ENCODE measurements at regions not wholly inside any gene's neighbourhood (a gene's known extent, or its start where the extent isn't known, plus 50 kb on each side); places are given as distances from the start of the nearest gene placed in this dataset.

DNA sequence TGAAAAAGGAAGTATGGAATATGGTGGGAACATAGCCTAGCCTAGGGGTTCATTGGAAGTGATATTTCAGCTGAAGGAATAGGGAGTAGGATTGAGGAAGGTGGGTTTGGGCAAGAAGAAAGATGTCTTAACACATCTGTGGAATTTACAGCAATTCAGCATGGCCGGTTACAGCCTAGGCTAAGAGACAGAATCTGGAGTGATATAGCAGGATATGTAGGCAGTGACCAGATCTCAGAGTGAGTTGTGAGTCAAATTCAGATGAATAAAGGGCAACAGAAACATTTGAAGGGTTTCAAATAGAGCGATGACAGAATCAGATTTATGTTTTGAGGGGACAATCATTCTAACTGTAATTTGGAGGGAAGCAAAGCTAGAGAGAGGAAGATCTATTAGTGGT is 199.0 kb upstream of the PRPS1L1 start:
- DNase-seq: no peak
- TF ChIP-seq, protein P1, sequence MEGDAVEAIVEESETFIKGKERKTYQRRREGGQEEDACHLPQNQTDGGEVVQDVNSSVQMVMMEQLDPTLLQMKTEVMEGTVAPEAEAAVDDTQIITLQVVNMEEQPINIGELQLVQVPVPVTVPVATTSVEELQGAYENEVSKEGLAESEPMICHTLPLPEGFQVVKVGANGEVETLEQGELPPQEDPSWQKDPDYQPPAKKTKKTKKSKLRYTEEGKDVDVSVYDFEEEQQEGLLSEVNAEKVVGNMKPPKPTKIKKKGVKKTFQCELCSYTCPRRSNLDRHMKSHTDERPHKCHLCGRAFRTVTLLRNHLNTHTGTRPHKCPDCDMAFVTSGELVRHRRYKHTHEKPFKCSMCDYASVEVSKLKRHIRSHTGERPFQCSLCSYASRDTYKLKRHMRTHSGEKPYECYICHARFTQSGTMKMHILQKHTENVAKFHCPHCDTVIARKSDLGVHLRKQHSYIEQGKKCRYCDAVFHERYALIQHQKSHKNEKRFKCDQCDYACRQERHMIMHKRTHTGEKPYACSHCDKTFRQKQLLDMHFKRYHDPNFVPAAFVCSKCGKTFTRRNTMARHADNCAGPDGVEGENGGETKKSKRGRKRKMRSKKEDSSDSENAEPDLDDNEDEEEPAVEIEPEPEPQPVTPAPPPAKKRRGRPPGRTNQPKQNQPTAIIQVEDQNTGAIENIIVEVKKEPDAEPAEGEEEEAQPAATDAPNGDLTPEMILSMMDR (IDR thresholded peaks at IDR 0.05; ENCODE audit: low read depth, low read length): no peak
- no peaks in the 10 kb centered on the region for H3K4me1 ChIP-seq

DNA sequence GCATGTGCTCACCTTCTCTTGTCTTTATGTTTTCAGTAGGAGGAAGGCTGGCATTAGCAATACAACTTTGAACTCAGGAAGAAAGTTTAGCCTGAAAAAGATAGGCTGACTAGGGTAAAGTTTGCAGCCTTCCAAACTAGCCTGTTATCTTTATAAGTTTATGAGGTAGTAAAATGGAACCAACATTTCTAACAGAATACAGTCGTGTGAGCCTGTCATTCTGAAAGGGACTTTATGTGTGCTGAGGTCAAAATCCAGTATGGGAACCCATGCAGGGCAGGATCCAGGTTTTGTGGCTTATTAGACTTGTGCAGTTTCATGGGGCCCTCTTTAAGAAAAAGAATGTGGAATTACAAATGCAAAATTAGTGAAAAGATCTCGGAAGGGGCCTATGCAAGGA is 201.0 kb upstream of the PRPS1L1 start:
- TF ChIP-seq, protein P1 (IDR thresholded peaks at IDR 0.05; ENCODE audit: low read depth, low read length): no peak
- Histone ChIP-seq H3K4me3 (ENCODE audit: low read depth, low read length) (no peak overlapping the region), H3K4me1 (no peaks in the 10 kb centered on the region), H3K9me3 (no peaks in the 10 kb centered on the region), H3K36me3 (no peaks in the 10 kb centered on the region), H3K27me3 (no peaks in the 10 kb centered on the region)
- no peak for DNase-seq

More for the DNA sequence above, 199.0 kb upstream of the PRPS1L1 start:
- H3K4me3 ChIP-seq (ENCODE audit: low read depth, low read length): no peak overlapping the region
- no peaks in the 10 kb centered on the region for H3K27me3 ChIP-seq
- no peaks in the 10 kb centered on the region for H3K9me3 ChIP-seq
- no peaks in the 10 kb centered on the region for H3K36me3 ChIP-seq

DNA sequence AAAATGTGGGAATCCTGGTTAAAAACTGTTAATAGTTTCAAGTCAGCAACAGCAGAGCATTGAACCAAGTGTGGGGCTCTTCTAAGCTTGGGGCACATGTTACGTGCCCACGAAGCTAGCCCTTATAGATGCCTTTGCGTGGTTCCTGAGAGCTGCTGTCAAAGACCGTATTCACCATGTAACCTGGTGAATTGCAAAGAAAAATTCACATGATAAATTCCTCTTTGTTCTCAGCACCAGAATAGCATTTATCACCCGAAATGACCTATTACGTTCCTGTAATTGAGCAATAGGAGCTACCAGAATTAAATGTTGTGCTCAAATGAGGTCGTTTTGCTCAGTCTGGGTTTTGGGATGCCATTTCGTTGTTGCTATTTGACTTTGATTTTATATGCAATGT is 202.6 kb upstream of the PRPS1L1 start:
- Histone ChIP-seq H3K9me3 (no peaks in the 10 kb centered on the region), H3K36me3 (no peaks in the 10 kb centered on the region), H3K4me1 (no peaks in the 10 kb centered on the region), H3K4me3 (ENCODE audit: low read depth, low read length) (no peak overlapping the region), H3K27me3 (no peaks in the 10 kb centered on the region)
- no peak for DNase-seq
- TF ChIP-seq, protein P1 (IDR thresholded peaks at IDR 0.05; ENCODE audit: low read depth, low read length): no peak

DNA sequence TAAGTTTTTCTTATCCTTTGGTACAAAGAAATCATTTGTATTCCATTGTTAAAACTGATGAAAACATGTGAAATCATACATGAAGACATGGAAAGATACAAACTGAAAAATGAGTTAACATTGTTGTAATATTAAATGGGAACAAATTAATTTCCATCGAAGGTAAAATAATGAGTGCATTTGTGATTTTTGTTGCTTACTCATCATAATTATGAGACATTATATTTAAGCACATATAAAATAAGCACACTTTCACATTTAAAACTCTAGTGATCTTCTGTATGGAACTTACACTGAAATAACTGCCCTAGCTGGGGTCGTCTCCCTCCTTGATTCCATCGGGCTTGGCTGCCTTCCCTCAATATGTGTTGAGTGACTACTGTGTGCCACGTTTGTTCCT is 204.2 kb upstream of the PRPS1L1 start:
- TF ChIP-seq, protein P1 (IDR thresholded peaks at IDR 0.05; ENCODE audit: low read depth, low read length): no peak
- Histone ChIP-seq H3K27me3 (no peaks in the 10 kb centered on the region), H3K4me1 (no peaks in the 10 kb centered on the region), H3K36me3 (no peaks in the 10 kb centered on the region), H3K9me3 (no peaks in the 10 kb centered on the region), H3K4me3 (ENCODE audit: low read depth, low read length) (no peak overlapping the region)
- DNase-seq: no peak

DNA sequence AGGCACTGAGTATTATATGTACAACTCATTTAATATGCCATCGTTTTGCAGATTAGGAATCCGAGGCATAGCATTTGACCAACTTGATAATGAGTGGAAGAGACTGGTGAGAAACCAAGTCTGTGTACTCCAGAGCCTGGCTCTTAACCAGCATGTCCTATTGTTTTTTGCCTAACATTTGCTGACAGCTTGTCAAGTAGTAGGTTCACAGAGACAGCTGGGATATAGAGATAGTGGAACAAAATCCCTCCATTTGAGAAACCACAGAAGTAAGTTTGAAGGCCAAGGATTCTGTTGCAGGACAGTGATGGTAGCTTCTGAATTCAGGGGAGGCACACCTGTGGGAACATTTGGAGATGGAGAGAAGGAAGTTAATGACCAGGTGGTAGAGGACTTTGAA is 206.9 kb upstream of the PRPS1L1 start:
- Histone ChIP-seq H3K4me1 (no peaks in the 10 kb centered on the region), H3K4me3 (ENCODE audit: low read depth, low read length) (no peak overlapping the region), H3K9me3 (no peaks in the 10 kb centered on the region), H3K27me3 (no peaks in the 10 kb centered on the region), H3K36me3 (no peaks in the 10 kb centered on the region)
- TF ChIP-seq, protein P1 (IDR thresholded peaks at IDR 0.05; ENCODE audit: low read depth, low read length): no peak
- no peak for DNase-seq

DNA sequence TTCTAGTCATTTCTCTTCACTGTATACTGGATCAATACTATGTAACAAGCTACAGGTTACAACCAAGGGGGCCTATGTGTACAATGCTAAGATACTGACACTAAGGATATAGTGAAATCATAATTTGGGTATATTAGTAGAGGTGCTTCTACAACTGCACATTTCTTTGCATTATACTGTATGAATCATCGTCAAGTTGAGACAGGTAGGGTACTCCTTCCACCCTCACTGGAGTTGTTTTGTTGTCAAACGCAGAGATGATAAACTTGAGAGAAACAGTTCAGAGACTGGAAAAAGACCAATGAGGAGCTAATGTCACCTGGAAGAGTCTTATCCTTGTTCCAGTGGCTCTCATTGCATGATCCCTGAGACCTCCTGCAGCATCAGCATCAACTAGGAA is 208.2 kb upstream of the PRPS1L1 start:
- H3K4me3 ChIP-seq (ENCODE audit: low read depth, low read length): no peak overlapping the region
- H3K9me3 ChIP-seq: no peaks in the 10 kb centered on the region
- H3K36me3 ChIP-seq: no peaks in the 10 kb centered on the region
- H3K27me3 ChIP-seq: no peaks in the 10 kb centered on the region
- 0 out of 2 replicates have a peak, but pooled peaks cover 3% of the 10 kb centered on the region for H3K4me1 ChIP-seq
- no peak for DNase-seq
- TF ChIP-seq, protein P1 (IDR thresholded peaks at IDR 0.05; ENCODE audit: low read depth, low read length): no peak

Measured in BE2C (cell line).